Occipital lobe (tissue), 1 donor: ENCODE measurements at regions not wholly inside any gene's neighbourhood (a gene's known extent, or its start where the extent isn't known, plus 50 kb on each side); places are given as distances from the start of the nearest gene placed in this dataset.

Experiments
- DNase-seq: peaks from one replicate; lab custom pipeline; 2025; lab: John Stamatoyannopoulos, UW

DNA sequence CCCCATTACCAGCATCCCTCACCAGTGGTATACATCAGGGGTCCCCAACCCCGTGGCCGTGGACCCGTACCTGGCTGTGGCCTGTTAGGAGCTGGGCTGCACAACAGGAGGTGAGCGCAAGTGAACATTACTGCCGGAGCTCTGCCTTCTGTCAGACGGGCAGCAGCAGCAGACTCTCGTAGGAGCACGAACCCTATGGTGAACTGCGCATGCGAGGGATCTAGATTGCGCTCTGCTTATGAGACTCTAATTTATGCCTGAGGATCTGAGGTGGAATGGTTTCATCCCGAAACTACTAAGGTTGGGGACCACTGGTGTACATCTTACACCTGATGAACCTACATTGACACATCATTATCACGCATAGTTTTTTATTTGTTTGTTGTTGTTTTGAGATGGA, 52.8 kb upstream of the DHX15 start:
- no peak for DNase-seq

DNA sequence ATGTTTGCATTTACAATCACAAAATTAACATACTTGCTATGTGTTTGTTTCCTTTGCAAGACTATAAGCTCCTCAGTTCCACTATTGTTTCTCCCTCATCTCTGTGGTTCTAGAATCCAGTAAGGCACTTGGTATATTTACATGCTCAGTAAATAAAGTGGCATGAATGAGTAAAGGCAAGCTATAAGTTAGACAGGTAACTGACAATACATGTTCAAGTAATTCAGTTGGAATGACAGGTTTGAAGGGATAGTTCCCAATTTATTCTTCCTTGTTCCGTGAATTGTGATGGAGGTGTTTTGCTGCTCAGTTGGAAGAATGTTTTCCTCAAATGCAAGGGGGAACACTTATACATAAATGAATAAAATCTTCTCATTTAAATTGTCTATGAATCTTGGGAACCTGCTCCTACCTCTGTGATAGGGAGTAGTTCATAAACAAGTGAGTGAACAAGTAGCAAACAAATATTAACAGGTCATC, 54.1 kb upstream of the DHX15 start:
- no peak for DNase-seq

DNA sequence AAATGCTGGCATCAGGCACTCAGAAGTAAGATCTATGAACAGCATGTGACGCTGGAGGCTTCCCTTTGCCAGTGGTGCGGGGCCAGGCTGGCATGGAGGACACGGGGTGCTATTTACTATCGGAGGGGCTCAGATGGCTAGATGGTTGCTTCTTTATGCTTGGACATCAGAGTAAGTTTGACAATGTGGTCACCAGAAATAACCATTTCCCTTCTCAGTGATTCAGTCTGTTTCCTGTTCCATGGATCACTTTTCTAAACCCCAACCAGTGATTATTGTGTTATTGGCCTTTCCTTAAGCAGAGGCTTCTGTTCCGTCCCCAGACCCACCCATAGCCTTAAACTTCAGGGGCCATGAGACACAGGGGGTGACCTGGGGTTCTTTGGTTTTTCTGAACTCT, 55.4 kb upstream of the DHX15 start:
- no peak for DNase-seq

DNA sequence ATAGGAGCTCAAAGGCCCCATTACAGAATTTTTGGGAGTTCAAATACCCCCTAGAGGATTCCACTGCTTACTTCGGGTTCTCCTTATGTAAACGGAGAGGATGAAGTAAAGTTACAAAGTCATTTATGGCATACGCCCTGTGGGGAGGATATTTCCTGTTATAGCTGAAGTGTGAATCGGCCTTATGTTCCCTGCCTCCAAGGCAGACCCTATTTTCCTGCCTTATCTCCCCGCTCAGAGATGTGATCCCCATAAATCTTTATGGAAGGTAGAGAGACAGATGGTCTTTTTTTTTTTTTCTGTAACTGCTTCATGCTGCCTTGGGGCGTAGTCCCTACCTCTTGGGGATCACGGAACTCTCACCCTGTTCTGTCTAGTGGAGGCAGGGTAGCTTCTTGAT, 56.0 kb upstream of the DHX15 start:
- DNase-seq: no peak

DNA sequence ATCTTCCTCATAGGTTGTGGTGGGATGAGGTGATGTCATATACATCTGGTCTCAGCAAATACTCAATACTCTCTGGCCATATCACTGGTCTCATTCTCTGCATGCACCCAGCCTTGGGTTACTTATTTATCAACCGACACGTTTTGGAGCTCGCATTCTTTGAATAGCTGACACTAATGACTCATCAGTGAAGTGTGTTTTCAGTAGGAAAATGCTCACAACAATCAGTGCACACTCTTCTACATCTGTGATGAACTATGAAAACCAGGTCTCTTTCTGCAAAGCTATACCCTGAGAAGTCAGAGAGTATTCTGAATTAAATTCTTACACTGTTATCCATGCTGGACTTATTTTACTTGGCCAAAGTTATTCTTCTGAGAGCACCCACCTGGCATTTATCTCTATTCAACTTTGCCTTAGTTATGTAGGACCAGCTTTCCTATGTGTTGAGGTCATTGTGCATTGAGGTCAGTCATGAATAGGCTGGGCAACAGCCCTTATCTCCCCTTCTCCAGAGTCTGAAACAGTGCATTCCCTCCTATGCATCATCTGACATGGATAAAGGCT, 58.7 kb upstream of the DHX15 start:
- DNase-seq: no peak

DNA sequence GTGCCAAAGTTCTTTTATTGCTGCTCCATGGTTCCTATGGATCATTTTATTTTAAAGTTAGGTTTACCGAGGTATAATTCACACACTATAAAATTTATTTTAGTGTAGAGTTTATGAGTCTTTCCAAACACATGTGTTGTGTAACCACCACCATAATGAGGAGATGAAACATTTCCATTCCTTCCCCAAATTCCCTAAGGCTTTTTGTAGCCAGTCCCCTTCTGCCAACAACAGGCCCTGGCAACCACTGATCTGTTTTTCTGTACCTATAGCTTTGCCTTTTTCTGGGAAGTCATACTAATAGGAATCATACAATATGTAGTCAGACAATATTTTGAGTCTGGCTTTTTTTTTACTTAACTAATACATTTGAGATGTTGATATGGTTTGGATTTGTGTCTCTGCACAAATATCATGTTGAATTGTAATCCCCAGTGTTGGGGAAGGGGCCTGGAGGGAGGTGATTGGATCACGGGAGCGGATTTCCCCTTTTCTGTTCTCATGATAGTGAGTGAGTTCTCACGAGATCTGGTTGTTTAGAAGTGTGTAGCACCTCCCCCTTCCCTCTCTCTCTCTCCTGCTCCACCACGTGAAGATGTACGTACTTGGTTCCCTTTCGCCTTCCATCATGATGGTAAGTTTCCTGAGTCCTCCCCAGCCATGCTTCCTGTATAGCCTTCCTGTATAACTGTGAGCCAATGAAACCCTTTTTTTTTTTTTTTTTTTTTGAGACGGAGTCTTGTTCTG, 59.6 kb upstream of the DHX15 start:
- no peak for DNase-seq

DNA sequence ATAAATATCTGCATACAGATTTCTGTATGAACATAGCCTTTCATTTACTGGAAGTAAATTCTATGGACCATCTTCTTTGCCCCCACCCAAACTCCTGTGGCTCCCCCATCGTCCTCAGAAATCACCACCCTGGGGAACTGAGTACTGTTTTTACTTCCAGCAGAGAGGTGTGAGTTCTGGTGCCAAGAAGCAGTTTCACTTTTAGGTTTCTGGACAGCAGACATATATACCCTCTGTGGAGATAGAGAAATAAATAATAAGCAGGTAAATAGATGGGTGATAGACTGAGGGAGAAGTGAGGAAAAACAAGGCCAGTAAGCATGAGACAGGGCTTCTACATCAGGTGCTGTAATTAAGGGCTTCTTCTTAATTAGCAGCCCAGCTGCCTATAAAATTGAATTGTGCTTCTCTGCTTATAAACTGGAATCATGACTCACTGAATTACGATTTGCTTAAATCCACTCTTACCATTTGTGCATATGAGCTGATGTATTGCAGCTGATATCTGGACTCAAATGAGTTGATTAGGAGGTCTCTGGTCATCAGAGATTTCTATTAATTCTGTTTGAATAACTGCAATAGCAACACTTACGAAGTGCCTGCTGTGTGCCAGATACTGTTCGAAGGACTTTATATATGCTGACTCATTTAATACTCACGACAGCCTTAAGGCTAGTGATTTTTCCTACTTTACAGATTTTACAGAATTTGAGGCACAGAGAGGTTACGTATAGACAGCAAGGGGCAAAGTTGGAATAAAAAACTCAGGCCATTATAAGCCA, 60.8 kb upstream of the DHX15 start:
- DNase-seq: no peak

DNA sequence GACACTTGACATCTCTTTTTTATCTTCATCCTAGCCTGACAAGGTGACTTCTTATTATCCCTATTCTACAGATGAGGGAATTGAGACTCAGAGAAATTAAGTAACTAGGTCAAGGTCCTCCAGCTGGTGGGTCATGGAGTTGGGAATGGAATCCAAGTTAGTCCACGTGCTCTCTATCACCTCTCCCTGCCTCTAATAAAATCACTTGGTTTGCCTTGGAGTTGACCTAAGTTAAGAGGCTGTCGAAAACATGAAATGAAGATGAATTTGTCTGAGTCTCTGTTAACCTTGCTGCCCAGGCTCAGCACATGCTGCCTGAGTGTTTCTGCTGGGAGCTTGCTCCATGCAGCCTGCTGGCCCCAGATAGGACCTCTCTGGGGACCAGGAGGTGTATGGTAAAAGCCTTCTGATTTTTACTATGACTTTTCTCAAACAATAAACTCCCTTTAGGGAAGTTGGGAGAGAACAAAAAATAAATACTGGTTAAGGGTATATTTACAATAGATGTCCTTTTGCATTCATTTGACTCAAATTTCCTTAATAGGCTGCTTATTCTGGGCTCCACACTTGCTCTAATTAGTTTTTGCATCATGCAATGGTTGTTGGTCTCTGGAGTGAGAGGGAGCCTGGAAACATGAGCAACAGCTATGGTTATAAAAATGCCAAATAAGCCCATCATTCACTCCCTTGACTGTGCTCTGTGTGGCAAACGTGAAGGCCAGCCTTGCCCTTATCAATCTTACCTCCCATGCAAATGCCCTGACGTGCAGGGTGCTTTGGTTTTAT, 61.6 kb upstream of the DHX15 start:
- no peak for DNase-seq

DNA sequence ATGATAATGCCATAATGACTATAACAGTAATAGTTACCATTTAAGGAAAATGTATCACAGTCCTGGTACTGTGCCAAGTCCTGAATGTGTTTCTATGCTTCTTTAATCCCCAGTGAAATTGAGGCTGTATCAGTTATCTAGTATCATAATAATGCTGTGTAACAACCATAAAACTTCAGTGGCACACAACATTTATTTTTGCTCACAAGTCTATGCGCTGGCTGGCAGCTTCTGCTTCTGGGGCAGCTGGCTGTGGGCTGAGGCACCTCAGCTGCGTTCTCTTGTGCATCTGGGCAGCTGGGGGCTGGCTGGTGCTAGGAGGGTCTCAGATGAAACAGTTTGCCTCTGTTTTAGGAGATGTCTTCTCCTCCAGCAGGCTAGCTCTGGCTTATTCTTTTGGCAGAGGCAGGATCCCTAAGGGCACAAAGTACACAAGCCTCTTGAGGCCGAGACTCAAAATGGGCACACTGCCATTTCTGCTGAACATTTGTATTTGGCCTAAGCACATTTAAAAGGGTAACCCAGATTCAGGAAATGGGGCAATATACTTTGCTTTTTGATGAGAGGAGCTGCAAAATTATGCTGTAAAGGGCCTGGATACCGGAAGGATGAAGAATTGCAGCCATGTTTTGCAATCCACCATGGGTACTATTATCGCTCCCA, 62.6 kb upstream of the DHX15 start:
- DNase-seq: no peak

DNA sequence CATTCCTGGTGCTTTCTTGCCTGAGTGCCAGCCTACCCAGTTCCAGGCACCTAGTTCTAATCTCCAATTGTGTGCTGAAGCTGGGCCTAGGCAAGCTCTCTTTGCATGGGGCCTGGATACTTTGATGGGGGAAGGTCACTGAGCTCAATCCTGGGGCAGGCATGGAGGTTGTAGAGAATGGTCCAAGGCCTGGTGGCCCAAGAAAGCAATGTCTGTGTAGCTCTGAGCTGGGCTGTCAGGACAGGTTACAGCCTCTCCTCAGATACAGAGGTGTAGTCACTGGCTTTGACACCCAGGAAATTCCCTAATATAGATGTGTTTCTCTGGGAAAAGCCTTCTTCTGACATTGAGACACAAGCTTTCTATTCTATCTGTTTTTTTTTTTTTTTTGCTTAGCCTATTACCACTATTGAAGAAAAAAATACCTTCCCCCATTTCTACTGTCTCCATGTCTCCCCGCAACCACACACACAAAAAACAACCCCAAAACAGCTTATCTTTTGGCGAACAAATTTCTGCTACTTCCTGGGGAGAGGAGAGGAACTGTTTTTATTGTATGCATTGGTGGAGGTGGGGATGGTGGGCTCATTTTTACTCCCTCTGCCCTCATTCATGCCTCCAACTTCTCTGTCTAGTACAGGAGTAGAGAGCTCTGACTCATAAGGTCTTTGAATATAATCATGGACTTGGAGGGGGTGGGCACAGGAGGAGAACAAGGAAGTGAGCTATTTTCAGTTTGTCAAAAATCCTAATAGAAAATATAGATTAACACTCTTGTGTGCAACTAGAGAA, 66.7 kb upstream of the DHX15 start:
- DNase-seq: no peak

DNA sequence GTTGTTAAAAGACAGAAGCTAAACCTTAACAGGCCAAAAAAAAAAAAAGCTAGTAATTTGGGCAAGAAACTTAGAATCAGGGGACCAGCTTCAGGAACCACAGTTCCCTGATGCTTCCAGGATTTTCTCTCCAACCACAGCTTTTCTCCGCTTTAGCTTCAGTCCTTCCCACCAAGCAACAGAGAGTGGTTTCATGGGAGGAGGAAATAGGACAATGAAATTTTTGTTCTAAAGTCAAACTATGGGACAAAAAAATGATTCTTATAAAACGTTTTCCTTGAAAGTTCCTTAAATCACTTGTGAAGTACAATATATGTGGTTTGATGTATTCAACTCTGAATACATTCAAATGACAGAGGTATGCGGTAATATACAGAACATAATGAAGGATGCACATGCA, 71.0 kb upstream of the DHX15 start:
- no peak for DNase-seq

DNA sequence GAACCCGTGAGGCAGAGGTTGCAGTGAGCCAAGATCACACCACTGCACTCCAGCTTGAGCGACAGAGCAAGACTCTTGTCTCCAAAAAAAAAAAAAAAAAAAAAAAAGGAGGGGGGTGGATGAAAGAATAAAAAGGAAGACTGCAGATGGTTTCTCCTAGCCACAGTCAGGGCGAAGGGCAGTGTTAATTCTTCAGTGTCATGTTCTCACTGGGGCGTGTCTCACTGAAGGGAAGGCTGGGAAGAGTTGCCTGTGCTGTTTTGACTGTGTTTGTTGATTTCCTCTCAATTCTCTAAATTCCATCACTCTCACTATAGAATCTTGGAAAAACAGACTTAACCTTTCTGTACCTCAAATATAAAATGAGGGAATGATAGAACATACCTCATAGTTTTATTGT, 71.6 kb upstream of the DHX15 start:
- no peak for DNase-seq

DNA sequence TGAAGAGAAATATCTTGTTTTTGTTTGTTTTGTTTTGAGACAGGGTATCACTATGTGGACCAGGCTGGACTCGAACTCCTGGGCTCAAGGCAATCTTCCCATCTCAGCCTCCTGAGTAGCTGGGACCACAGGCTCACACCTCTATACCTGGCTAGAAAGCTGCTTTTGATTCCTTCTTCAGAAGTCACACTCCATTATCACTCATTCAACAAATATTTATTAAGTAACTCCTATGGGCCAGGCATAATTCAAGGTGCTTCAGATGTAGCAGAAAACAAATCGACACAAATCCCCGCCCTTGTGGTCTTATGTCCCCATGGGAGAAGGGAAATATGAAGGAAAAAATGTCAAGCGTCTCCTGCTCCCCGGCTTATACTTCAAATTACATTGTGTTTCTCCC, 72.6 kb upstream of the DHX15 start:
- no peak for DNase-seq

DNA sequence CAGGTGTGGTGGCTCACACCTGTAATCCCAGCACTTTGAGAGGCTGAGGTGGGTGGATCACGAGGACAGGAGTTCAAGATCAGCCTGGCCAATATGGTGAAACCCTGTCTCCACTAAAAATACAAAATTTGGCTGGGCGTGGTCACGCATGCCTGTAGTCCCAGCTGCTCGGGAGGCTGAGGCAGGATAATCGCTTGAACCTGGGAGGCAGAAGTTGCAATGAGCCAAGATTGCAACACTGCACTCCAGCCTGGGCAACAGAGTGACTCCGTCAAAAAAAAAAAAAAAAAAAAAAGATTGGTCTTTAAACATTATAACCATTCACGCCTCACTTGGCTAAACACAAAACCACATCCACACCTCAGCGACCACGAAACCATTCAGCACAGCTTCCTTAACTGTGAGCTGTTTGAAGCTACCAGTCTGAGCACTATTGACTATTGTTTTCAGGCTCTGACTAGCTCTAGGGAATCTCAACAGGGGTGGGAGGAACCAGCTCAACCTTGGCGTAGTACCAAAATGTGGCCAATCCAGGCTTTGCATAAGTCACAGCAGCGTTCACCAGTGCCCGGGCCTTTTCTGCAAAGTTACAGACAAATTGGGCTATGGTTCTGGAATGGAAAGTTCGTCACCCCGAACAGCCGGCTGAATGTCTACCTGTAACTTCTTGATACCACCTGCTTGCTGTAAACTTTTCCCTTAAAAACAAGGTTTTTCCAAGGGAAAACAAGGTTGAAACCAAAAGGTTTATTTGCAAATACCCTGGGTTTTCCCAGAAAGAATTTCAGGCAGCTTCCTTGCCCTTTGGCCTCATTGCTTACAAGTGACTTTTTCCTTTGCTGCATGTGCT, 73.6 kb upstream of the DHX15 start:
- DNase-seq: peak; percentile 38

DNA sequence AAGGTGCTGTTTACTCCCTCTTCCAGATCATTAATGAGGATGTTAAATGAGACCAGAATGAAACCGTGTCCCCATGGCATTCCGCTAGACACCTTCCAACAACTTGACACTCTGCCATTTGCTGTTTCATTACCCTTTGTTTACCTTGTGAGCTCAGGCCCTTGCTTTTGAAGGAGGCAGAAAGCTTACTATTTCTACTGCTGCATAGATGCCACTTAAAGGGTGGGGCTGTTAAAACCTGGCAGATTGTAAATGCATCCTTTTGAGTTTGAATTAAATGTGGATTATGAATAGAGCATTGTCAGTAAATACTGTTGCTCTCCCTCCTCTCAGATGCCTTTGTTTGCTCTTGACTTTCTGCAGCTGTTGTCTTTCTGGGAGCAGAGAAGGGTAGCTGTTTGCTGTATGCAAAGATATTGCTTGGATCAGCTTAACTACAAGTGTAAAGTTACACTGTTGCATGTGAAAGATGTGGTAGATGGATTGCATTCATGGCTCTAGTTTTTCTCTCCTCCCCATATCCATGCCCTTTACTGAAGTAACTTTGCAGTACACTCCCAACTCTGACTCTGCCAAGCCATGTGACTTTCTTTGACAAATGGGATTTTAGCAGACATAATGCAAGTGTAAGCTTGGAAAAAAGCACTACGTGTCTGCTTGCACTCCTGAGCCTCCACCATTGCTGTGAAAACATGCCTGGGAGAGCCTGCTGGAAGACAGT, 75.0 kb upstream of the DHX15 start:
- DNase-seq: no peak

DNA sequence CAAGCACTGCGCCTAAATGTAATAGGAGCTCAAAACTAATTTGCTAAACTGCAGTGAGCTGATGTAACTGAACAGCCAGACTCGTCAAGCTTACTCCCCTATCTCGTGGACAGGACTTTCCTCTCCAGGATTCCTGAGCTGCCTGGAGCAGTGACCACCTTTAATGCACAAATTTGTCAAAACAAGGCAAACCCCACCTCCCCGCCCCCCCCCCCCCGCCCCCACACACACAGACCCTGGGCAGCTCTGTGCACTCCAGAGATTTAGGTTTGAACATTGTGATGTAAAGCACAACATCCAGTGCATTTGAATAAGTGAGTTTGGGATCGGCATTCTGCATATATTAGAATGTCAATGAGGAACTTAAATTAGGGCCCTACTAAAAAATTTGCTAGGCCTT, 77.7 kb upstream of the DHX15 start:
- no peak for DNase-seq

DNA sequence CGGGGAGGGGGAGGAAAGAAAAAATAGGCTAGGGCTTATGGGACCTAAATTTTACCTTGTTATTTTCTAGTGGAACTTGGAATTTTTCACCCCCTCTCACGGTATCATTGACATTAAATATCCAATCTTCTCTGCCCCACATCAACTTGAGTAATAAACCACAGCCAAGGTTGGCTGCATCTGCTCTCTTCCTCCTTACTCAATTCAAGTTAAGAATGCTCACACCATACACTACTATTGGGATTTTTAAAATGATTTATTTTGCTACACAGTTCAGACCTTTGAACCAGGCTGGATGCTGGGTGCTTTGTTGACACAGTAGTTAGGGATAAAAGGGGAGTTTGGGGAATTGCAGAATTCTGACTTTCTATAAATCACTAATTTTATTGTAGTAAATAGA, 78.2 kb upstream of the DHX15 start:
- DNase-seq: no peak

DNA sequence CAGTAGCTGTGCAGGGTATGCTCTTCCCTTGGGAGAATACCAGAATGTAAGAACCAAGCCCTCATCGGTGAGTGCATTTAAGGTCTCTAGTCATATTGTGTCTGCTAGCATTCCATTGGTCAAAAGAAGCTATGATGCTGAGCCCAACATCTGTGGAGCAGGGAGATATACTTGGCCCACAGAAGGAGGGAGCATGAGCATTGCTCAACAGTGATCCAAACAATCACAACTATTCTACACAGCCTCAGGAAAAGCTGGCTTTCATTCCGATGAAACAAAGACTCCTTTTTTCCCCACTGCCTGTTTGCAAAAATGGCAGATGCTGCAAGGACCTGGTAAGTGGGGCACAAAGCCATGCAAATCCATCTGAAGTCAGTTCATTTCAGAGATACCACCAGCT, 80.6 kb upstream of the DHX15 start:
- DNase-seq: peak; percentile 63

DNA sequence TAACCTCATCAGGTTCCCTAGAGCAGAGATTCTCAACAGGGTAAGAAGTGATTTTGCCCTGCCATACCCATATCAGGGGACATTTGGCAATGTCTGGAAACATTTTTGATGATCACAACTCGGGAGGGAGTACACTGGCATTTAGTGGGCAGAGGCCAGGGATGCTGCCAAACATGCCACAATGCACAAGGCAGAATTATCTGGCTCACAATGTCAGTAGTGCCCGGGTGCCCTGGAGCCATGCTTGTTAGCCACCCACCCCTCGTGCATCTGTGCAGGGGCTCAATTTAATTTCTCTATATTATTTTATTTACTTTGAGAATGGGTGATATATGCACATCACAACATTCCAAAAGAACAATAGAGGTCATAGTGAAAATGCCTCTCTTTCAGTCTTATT, 82.0 kb upstream of the DHX15 start:
- no peak for DNase-seq
